ENCODE measurements at regions not wholly inside any gene's neighbourhood (a gene's known extent, or its start where the extent isn't known, plus 50 kb on each side); places are given as distances from the start of the nearest gene placed in this dataset.

- TF ChIP-seq POLR2AphosphoS5 (IDR thresholded peaks at IDR 0.05) (no peak), POLR2A (IDR thresholded peaks at IDR 0.05) (no peak), CTCF (IDR thresholded peaks at IDR 0.05) (no peak)
Observed at GRCh38 chr2:192993059-192993458, 798.3 kb upstream of the TMEFF2 start.

Data from breast epithelium (tissue), 3 donors.